OCI-LY1 (cell line): ENCODE measurements at regions not wholly inside any gene's neighbourhood (a gene's known extent, or its start where the extent isn't known, plus 50 kb on each side); places are given as distances from the start of the nearest gene placed in this dataset.

Experiments used
- H2AFZ ChIP-seq: fragments of 200-600 bp; sonication (generic), shearing (Covaris generic); 2 replicates; pipeline ENCODE4 v1.6.0; 2014; ENCODE audit warnings: antibody characterized with exemption, mild to moderate bottlenecking, low read length
- H3F3A ChIP-seq: fragments of 200-600 bp; sonication (generic), shearing (Covaris generic); 2 replicates; pipeline ENCODE4 v1.6.0; 2014; ENCODE audit warnings: mild to moderate bottlenecking, antibody characterized with exemption, low read length, moderate library complexity; ENCODE audit not compliant: insufficient read depth
- H3K27ac ChIP-seq: fragments of 200-600 bp; sonication (generic); 2 replicates; pipeline ENCODE4 v1.5.1; 2014; ENCODE audit warnings: low read length, mixed run types, mild to moderate bottlenecking, low read depth; ENCODE audit not compliant: poor library complexity, severe bottlenecking
- H3K27me3 ChIP-seq: fragments of 200-600 bp; sonication (generic); 2 replicates; pipeline ENCODE4 v1.6.0; 2014; ENCODE audit warnings: antibody characterized with exemption, mild to moderate bottlenecking, low read length, moderate library complexity; ENCODE audit not compliant: insufficient read depth
- H3K36me3 ChIP-seq: fragments of 200-600 bp; sonication (generic); 2 replicates; pipeline ENCODE4 v1.6.1; 2014; ENCODE audit warnings: mild to moderate bottlenecking, antibody characterized with exemption, low read length, moderate library complexity, mixed read lengths; ENCODE audit not compliant: insufficient read depth
- H3K4me1 ChIP-seq: fragments of 200-600 bp; sonication (generic); 2 replicates; pipeline ENCODE4 v1.5.1; 2014; ENCODE audit warnings: mild to moderate bottlenecking, low read length, moderate library complexity; ENCODE audit not compliant: insufficient read depth, severe bottlenecking
- H3K4me2 ChIP-seq: fragments of 200-600 bp; sonication (generic), shearing (Covaris generic); 2 replicates; pipeline ENCODE4 v1.6.1; 2014; ENCODE audit warnings: low read length
- H3K4me3 ChIP-seq: fragments of 200-600 bp; sonication (generic); 2 replicates; pipeline ENCODE4 v1.5.1; 2014; ENCODE audit warnings: low read length, low read depth, mild to moderate bottlenecking, mixed read lengths; ENCODE audit not compliant: poor library complexity, severe bottlenecking
- H3K79me2 ChIP-seq: fragments of 200-600 bp; shearing (Covaris generic); 2 replicates; pipeline ENCODE4 v1.6.1; 2016; ENCODE audit warnings: mixed run types, low read length, mixed read lengths; ENCODE audit not compliant: insufficient read depth
- H3K9ac ChIP-seq: fragments of 200-600 bp; sonication (generic), shearing (Covaris generic); 2 replicates; pipeline ENCODE4 v1.6.1; 2014; ENCODE audit warnings: mild to moderate bottlenecking, low read length, mixed read lengths
- H3K9me2 ChIP-seq: fragments of 200-600 bp; sonication (generic), shearing (Covaris generic); 2 replicates; pipeline ENCODE4 v1.6.1; 2014; ENCODE audit warnings: low read depth, mild to moderate bottlenecking, low read length, mixed read lengths
- H3K9me3 ChIP-seq: fragments of 200-600 bp; shearing (Covaris generic); 2 replicates; pipeline ENCODE4 v1.6.1; 2014; ENCODE audit warnings: low read length, mixed read lengths
- H4K20me1 ChIP-seq: fragments of 200-600 bp; sonication (generic), shearing (Covaris generic); 2 replicates; pipeline ENCODE4 v1.6.0; 2016; ENCODE audit warnings: mild to moderate bottlenecking, low read length; ENCODE audit not compliant: insufficient read depth
- CTCF ChIP-seq: fragments of 200-600 bp; sonication (generic), shearing (Covaris generic); IDR thresholded peaks from 2 replicates; pipeline ENCODE4 v1.5.1; 2017; ENCODE audit warnings: mild to moderate bottlenecking, antibody characterized with exemption, low read length, moderate library complexity, mixed read lengths
- EZH2 ChIP-seq: fragments of 200-600 bp; sonication (generic), shearing (Covaris generic); IDR thresholded peaks from 2 replicates; pipeline ENCODE4 v1.8.0; 2017; ENCODE audit warnings: borderline replicate concordance, mixed run types, mild to moderate bottlenecking, antibody characterized with exemption, low read length, moderate library complexity, mixed read lengths

DNA sequence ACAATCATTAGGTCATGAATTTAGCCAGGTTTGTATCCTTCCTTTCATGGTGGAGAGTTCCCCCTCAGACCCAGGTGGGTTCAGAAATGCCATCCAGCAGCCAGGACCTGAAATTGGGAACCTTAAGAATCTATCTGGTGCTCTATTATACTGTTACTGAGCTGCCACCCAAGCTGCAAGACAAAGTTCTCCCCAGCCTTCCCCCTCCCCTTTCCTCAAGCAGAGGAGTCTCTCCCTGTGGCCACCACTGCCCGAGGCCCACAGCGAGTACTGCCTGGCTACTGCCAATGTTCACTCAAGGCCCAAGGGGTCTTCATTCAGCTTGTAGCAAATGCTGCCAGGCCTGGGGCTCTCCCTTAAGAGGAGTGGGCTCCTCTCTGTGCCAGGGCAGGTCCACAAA lies 133.8 kb downstream of the TMEM38B start:
- Histone ChIP-seq H3K4me2 (no peak overlapping the region), H4K20me1 (no peaks in the 10 kb centered on the region), H2AFZ (no peak overlapping the region)

GRCh38 chr9:105828596-105829213 lies 134.4 kb downstream of the TMEM38B start:
- H3K79me2 ChIP-seq: no peaks in the 10 kb centered on the region
- H3F3A ChIP-seq: no peaks in the 10 kb centered on the region

More for the DNA sequence above, 133.8 kb downstream of the TMEM38B start:
- Histone ChIP-seq H3F3A (no peaks in the 10 kb centered on the region), H3K4me3 (no peak overlapping the region), H3K4me1 (no peaks in the 10 kb centered on the region), H3K9ac (no peak overlapping the region), H3K27me3 (no peaks in the 10 kb centered on the region), H3K79me2 (no peaks in the 10 kb centered on the region), H3K9me3 (no peaks in the 10 kb centered on the region), H3K36me3 (no peaks in the 10 kb centered on the region), H3K27ac (no peak overlapping the region), H3K9me2 (no peaks in the 10 kb centered on the region)
- TF ChIP-seq CTCF: no peak
- no peak for TF ChIP-seq EZH2

GRCh38 chr9:105830461-105830860 lies 136.1 kb downstream of the TMEM38B start:
- no peak for TF ChIP-seq CTCF
- no peak for TF ChIP-seq EZH2
- Histone ChIP-seq H3K4me2 (no peak overlapping the region), H3K36me3 (no peaks in the 10 kb centered on the region), H3K9me2 (no peaks in the 10 kb centered on the region), H3F3A (no peaks in the 10 kb centered on the region), H3K4me3 (no peak overlapping the region), H3K4me1 (no peaks in the 10 kb centered on the region), H2AFZ (no peak overlapping the region), H3K27ac (no peak overlapping the region), H3K9me3 (no peaks in the 10 kb centered on the region), H3K27me3 (no peaks in the 10 kb centered on the region), H4K20me1 (no peaks in the 10 kb centered on the region), H3K9ac (no peak overlapping the region), H3K79me2 (no peaks in the 10 kb centered on the region)

More at GRCh38 chr9:105828596-105829213, 134.4 kb downstream of the TMEM38B start:
- no peak for TF ChIP-seq CTCF
- no peak for TF ChIP-seq EZH2
- no peaks in the 10 kb centered on the region for H3K9me2 ChIP-seq
- no peaks in the 10 kb centered on the region for H3K36me3 ChIP-seq
- H3K4me3 ChIP-seq: no peak overlapping the region
- H3K9me3 ChIP-seq: no peaks in the 10 kb centered on the region
- H2AFZ ChIP-seq: no peak overlapping the region
- H3K9ac ChIP-seq: no peak overlapping the region
- H4K20me1 ChIP-seq: no peaks in the 10 kb centered on the region
- no peaks in the 10 kb centered on the region for H3K4me1 ChIP-seq
- H3K4me2 ChIP-seq: no peak overlapping the region
- no peaks in the 10 kb centered on the region for H3K27me3 ChIP-seq
- H3K27ac ChIP-seq: no peak overlapping the region
